GM12872 (cell line): ENCODE measurements at regions not wholly inside any gene's neighbourhood (a gene's known extent, or its start where the extent isn't known, plus 50 kb on each side); places are given as distances from the start of the nearest gene placed in this dataset.

Experiments
- TF ChIP-seq, protein P1 (sequence below): IDR thresholded peaks from 3 replicates; pipeline ENCODE4 v1.5.1; 2011; ENCODE audit warnings: low read depth, mild to moderate bottlenecking, low read length, moderate library complexity; ENCODE audit not compliant: insufficient read depth

DNA sequence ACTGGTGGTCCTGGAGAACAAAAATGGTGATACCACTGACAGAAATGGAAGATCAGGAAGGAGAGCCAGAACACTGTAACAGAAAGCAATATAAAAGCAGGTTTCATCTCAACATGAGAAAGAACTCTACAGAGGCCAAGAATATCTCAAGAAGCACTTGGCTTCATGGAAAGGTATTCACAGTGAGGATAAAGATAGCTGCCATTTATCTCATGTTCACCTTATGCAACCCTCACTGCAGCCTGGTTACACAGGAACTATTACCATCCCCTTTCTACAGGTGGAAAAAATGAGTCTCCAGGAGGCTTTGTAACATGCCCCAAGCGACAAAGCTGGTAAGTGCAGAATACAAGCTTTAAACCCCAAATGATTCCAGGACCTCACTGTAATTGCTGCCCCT lies 606.1 kb upstream of the CADM1 start:
- TF ChIP-seq, protein P1, sequence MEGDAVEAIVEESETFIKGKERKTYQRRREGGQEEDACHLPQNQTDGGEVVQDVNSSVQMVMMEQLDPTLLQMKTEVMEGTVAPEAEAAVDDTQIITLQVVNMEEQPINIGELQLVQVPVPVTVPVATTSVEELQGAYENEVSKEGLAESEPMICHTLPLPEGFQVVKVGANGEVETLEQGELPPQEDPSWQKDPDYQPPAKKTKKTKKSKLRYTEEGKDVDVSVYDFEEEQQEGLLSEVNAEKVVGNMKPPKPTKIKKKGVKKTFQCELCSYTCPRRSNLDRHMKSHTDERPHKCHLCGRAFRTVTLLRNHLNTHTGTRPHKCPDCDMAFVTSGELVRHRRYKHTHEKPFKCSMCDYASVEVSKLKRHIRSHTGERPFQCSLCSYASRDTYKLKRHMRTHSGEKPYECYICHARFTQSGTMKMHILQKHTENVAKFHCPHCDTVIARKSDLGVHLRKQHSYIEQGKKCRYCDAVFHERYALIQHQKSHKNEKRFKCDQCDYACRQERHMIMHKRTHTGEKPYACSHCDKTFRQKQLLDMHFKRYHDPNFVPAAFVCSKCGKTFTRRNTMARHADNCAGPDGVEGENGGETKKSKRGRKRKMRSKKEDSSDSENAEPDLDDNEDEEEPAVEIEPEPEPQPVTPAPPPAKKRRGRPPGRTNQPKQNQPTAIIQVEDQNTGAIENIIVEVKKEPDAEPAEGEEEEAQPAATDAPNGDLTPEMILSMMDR, result no peak

DNA sequence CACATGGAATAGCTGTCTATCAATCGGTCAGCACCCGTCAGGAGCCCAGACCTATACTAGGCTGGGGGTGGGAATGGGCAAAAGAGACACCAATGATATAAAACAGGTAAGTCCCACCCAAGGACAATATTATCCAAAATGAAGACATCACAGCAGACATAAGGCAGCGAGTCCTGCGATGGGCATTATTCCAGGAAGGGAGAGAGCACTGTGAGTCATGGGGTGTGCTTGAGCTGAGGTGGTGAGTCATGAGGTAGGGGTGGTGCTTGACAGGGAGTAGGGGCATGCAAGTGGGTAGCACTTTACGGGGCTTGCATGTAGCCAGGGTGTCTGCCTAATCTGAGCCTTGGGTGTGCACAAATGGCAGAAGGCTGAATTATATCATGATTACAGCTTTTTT lies 605.0 kb upstream of the CADM1 start:
- TF ChIP-seq, protein P1, result no peak

DNA sequence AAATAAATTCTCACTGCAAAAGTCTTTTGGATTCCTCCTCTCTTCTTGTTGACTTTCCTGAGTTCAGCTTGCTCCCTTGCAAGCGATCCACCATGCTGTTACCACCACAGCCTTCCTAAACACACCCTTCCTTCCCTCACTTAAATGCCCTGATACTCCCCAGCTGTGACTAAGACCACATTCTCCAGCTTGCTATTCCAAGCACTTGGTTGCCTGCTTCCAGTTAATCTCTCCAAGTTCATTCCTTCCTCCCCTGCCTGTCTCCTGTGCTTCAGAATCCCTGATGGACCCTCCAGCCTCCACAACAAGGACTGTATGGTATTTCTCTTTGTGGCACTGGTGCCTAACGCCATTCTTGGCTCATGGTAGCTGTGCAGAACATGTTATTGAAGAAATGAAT lies 603.9 kb upstream of the CADM1 start:
- TF ChIP-seq, protein P1, result no peak

GRCh38 chr11:116107229-116107628 lies 603.0 kb upstream of the CADM1 start:
- TF ChIP-seq, protein P1, result no peak

DNA sequence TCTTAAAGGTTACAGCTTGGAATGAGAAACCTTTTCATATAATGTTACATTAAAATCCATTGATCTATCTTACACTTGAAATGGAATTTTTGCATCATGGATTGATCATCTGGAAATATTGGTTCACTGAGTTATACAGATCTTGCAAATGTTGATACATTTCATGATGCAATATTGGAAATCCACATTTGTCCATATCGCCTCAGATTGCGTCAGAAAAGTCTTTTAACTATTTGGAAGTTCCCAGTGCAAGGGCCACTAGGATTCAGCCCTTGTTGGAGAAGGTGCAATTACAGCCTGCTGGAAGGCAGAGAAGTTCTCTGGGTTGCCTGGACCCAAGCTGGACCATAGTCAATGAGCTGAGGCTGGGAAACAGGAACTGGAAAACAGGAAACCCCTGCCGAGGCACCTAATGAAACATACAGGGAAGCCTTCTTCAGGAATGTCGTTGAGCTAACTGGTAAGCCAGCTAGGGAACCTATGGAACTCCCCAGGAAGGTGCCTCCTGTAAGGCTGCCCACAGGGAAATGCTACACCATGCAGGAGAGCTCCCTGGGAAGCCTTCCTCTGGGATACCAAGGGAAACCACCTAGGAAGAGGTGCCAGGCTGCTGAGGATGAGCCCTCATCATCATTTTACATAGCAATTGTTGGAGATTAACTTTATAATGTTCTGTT lies 600.4 kb upstream of the CADM1 start:
- TF ChIP-seq, protein P1, result no peak

GRCh38 chr11:116101902-116102301 lies 597.7 kb upstream of the CADM1 start:
- TF ChIP-seq, protein P1, result no peak

DNA sequence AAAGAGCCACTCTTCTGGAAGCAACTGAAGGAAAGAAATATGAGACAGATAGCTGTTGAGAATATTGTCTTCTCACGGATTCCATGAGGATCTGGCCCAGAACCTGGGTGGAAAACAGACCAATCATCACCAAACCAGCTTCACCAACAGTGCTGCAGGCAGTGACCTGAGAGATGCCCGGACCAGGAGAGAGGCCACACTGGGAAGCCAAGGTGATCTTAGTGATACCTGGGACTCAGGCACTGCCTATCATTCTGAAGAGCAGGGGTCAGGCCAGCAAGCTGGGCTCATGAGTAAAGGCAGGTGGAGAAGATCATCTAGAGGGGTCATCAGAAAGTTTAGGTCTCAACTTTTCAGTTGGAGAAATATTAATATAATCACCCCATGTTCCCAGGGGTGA lies 595.8 kb upstream of the CADM1 start:
- TF ChIP-seq, protein P1, result no peak

DNA sequence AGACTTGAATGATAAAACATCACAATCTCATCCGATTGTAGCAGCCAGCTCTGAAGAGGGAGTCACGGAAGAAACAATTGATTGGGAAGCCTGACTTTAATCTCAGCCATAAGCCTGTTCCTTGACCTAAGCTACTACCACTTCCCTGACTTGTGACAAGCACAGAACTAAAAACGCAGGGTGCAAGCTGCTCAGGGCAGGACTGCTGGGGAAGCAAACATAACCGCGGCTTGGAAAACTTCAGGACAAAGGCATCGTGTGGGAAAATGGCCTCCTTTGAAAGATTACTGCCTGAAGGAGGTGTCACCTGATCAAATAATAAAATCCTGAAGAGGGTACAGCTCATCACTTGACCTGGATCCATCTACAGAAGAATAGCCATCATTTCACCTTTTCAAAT lies 595.3 kb upstream of the CADM1 start:
- TF ChIP-seq, protein P1, result no peak
